Ectodermal cell (in vitro differentiated cells): ENCODE measurements at regions not wholly inside any gene's neighbourhood (a gene's known extent, or its start where the extent isn't known, plus 50 kb on each side); places are given as distances from the start of the nearest gene placed in this dataset.
"Not testable (repeated sequence)": the region's sequence is repeated elsewhere in the genome, so short reads cannot be mapped to it uniquely, and the experiment has no call there.

Experiments used
- H3K27ac ChIP-seq: 2 replicates; pipeline ENCODE4 v1.7.0; 2013; ENCODE audit warnings: mild to moderate bottlenecking, low read depth, low read length; ENCODE audit not compliant: insufficient read depth, poor library complexity, severe bottlenecking
- H3K27me3 ChIP-seq: 2 replicates; pipeline ENCODE4 v1.7.0; 2013; ENCODE audit warnings: mild to moderate bottlenecking, low read length; ENCODE audit not compliant: insufficient read depth, control insufficient read depth, poor library complexity, severe bottlenecking
- H3K36me3 ChIP-seq: one replicate; pipeline ENCODE4 v1.7.0; 2013; ENCODE audit warnings: low read length; ENCODE audit not compliant: control insufficient read depth, insufficient read depth
- H3K4me1 ChIP-seq: one replicate; pipeline ENCODE4 v1.7.0; 2013; ENCODE audit warnings: low read length; ENCODE audit not compliant: control insufficient read depth, insufficient read depth
- H3K4me3 ChIP-seq: 2 replicates; pipeline ENCODE4 v1.7.0; 2013; ENCODE audit warnings: low read depth, low read length, control low read depth; ENCODE audit not compliant: insufficient read depth
- H3K9me3 ChIP-seq: 2 replicates; pipeline ENCODE4 v1.7.0; 2013; ENCODE audit warnings: mild to moderate bottlenecking, low read length, moderate library complexity; ENCODE audit not compliant: control insufficient read depth
- WGBS, 2 experiments: methylation state at CpG; one replicate each; pipeline ENCODE4 v1.1.7; 2013; ENCODE audit warnings: missing lambda C conversion rate in 2 of 2; 5-methylcytosine and 5-hydroxymethylcytosine counted together

GRCh38 chr7:114190387-114190786 lies 224.2 kb upstream of the FOXP2 start:
- no peak overlapping the region for H3K4me3 ChIP-seq
- no peaks in the 10 kb centered on the region for H3K4me1 ChIP-seq
- WGBS, 2 experiments = 86 to 91% methylated on average over 2 of the region's 2 CpGs
- no peaks in the 10 kb centered on the region for H3K36me3 ChIP-seq
- H3K9me3 ChIP-seq = no peaks in the 10 kb centered on the region
- no peaks in the 10 kb centered on the region for H3K27me3 ChIP-seq
- H3K27ac ChIP-seq = no peak overlapping the region

GRCh38 chr7:114183311-114184088 lies 231.1 kb upstream of the FOXP2 start:
- Histone ChIP-seq H3K9me3 (no peaks in the 10 kb centered on the region), H3K27me3 (no peaks in the 10 kb centered on the region)

GRCh38 chr7:114182837-114183236 lies 231.8 kb upstream of the FOXP2 start:
- Histone ChIP-seq H3K4me3 (no peak overlapping the region), H3K9me3 (no peaks in the 10 kb centered on the region), H3K36me3 (no peaks in the 10 kb centered on the region), H3K27me3 (no peaks in the 10 kb centered on the region), H3K27ac (no peak overlapping the region), H3K4me1 (peaks cover 4% of the 10 kb centered on the region)
- WGBS, 2 experiments = 86% methylated on average over 1 of the region's 1 CpG; no CpG with 5 or more reads in 1 of the 2 experiments

More at GRCh38 chr7:114183311-114184088, 231.1 kb upstream of the FOXP2 start:
- Histone ChIP-seq H3K4me1 (peaks cover 4% of the 10 kb centered on the region), H3K36me3 (no peaks in the 10 kb centered on the region), H3K4me3 (no peak overlapping the region), H3K27ac (no peak overlapping the region)
- WGBS, 2 experiments = 95 to 100% methylated on average over 2 to 3 of the region's 3 CpGs

- Histone ChIP-seq H3K4me3 (no peak overlapping the region), H3K9me3 (no peaks in the 10 kb centered on the region), H3K4me1 (peaks cover 4% of the 10 kb centered on the region), H3K36me3 (no peaks in the 10 kb centered on the region), H3K27me3 (no peaks in the 10 kb centered on the region), H3K27ac (no peak overlapping the region)
- WGBS, 2 experiments = 92 to 93% methylated on average over 1 of the region's 1 CpG
Measured at GRCh38 chr7:114181280-114181679, 233.3 kb upstream of the FOXP2 start.

- H3K4me3 ChIP-seq = no peak overlapping the region
- H3K27me3 ChIP-seq = no peaks in the 10 kb centered on the region
- H3K9me3 ChIP-seq = no peaks in the 10 kb centered on the region
- peaks cover 4% of the 10 kb centered on the region for H3K4me1 ChIP-seq
- no peak overlapping the region for H3K27ac ChIP-seq
- H3K36me3 ChIP-seq = no peaks in the 10 kb centered on the region
Measured at GRCh38 chr7:114180556-114181266, 233.9 kb upstream of the FOXP2 start.

GRCh38 chr7:114175125-114175524 lies 239.5 kb upstream of the FOXP2 start:
- WGBS, 2 experiments = 96 to 100% methylated on average over 1 to 2 of the region's 4 CpGs

GRCh38 chr7:114173170-114173890 lies 241.3 kb upstream of the FOXP2 start:
- WGBS, 2 experiments = 92% methylated on average over 2 of the region's 3 CpGs; no CpG with 5 or more reads in 1 of the 2 experiments
- Histone ChIP-seq H3K4me3 (no peak overlapping the region), H3K27ac (no peak overlapping the region), H3K4me1 (no peaks in the 10 kb centered on the region), H3K9me3 (no peaks in the 10 kb centered on the region), H3K27me3 (no peaks in the 10 kb centered on the region), H3K36me3 (no peaks in the 10 kb centered on the region)

More at GRCh38 chr7:114175125-114175524, 239.5 kb upstream of the FOXP2 start:
- Histone ChIP-seq H3K27ac (no peak overlapping the region), H3K9me3 (no peaks in the 10 kb centered on the region), H3K27me3 (no peaks in the 10 kb centered on the region), H3K4me1 (no peaks in the 10 kb centered on the region), H3K4me3 (no peak overlapping the region), H3K36me3 (no peaks in the 10 kb centered on the region)

GRCh38 chr7:114169389-114169788 lies 245.2 kb upstream of the FOXP2 start:
- not testable (repeated sequence) for H3K36me3 ChIP-seq, H3K27ac ChIP-seq, H3K9me3 ChIP-seq, H3K27me3 ChIP-seq, H3K4me1 ChIP-seq, H3K4me3 ChIP-seq
- WGBS, 2 experiments = 95 to 100% methylated on average over 2 of the region's 2 CpGs

- no peak overlapping the region for H3K4me3 ChIP-seq
- H3K27me3 ChIP-seq = no peaks in the 10 kb centered on the region
- WGBS, 2 experiments = 75 to 86% methylated on average over 2 of the region's 2 CpGs
- H3K27ac ChIP-seq = no peak overlapping the region
- no peaks in the 10 kb centered on the region for H3K9me3 ChIP-seq
- no peaks in the 10 kb centered on the region for H3K36me3 ChIP-seq
- H3K4me1 ChIP-seq = no peaks in the 10 kb centered on the region
Measured at GRCh38 chr7:114160925-114161324, 242.1 kb upstream of the PPP1R3A start.

- H3K9me3 ChIP-seq = no peaks in the 10 kb centered on the region
- no peaks in the 10 kb centered on the region for H3K4me1 ChIP-seq
- H3K36me3 ChIP-seq = no peaks in the 10 kb centered on the region
- WGBS, 2 experiments = 91 to 96% methylated on average over 1 of the region's 1 CpG
- no peak overlapping the region for H3K4me3 ChIP-seq
- no peak overlapping the region for H3K27ac ChIP-seq
- H3K27me3 ChIP-seq = no peaks in the 10 kb centered on the region
Measured at GRCh38 chr7:114158854-114159253, 240.0 kb upstream of the PPP1R3A start.
